ENCODE measurements at regions not wholly inside any gene's neighbourhood (a gene's known extent, or its start where the extent isn't known, plus 50 kb on each side); places are given as distances from the start of the nearest gene placed in this dataset.
A peak's percentile ranks its signal among the peaks of the same experiment; 100 is the strongest.

- BruUV-seq (replicated peaks) = no TSS peak
- Histone ChIP-seq H3K79me2 (ENCODE audit: low read depth) (no peaks in the 10 kb centered on the region), H4K20me1 (ENCODE audit: insufficient read depth) (no peaks in the 10 kb centered on the region), H3K4me3 (no peak overlapping the region), H3K27ac (no peak overlapping the region), H3K36me3 (ENCODE audit: low read depth) (no peaks in the 10 kb centered on the region), H3K27me3 (ENCODE audit: insufficient read depth, low read depth) (peaks cover 81% of the 10 kb centered on the region), H3K9me3 (ENCODE audit: insufficient read depth, low read depth) (no peaks in the 10 kb centered on the region), H3K4me2 (no peak overlapping the region), H3F3A (ENCODE audit: insufficient read depth, low read depth) (no peaks in the 10 kb centered on the region), H3K9me2 (ENCODE audit: insufficient read depth) (no peaks in the 10 kb centered on the region; the same call in 1 of the 2 replicates), H2AFZ (no peak overlapping the region), H3K4me1 (replicated peaks; ENCODE audit: insufficient read depth) (no peaks in the 10 kb centered on the region)
- ChIA-PET POLR2A (ENCODE audit: unreplicated experiment) (no interaction called here), CTCF (no interaction called here)
- no peak for DNase-seq
- intact Hi-C loops (cut with micrococcal nuclease; ENCODE audit: unreplicated experiment) = no loop called here
- TF ChIP-seq, protein P1, sequence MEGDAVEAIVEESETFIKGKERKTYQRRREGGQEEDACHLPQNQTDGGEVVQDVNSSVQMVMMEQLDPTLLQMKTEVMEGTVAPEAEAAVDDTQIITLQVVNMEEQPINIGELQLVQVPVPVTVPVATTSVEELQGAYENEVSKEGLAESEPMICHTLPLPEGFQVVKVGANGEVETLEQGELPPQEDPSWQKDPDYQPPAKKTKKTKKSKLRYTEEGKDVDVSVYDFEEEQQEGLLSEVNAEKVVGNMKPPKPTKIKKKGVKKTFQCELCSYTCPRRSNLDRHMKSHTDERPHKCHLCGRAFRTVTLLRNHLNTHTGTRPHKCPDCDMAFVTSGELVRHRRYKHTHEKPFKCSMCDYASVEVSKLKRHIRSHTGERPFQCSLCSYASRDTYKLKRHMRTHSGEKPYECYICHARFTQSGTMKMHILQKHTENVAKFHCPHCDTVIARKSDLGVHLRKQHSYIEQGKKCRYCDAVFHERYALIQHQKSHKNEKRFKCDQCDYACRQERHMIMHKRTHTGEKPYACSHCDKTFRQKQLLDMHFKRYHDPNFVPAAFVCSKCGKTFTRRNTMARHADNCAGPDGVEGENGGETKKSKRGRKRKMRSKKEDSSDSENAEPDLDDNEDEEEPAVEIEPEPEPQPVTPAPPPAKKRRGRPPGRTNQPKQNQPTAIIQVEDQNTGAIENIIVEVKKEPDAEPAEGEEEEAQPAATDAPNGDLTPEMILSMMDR (conservative IDR thresholded peaks at IDR 0.05) = no peak
- no peak for TF ChIP-seq EZH2 (IDR thresholded peaks at IDR 0.05; ENCODE audit: low read depth)
Measured at GRCh38 chr20:43393052-43393451, 64.6 kb upstream of the SRSF6 start.

- no peaks in the 10 kb centered on the region for H3K9me3 ChIP-seq (ENCODE audit: insufficient read depth, low read depth)
- no peak overlapping the region for H3K4me2 ChIP-seq
- H3F3A ChIP-seq (ENCODE audit: insufficient read depth, low read depth) = no peaks in the 10 kb centered on the region
- no peaks in the 10 kb centered on the region for H4K20me1 ChIP-seq (ENCODE audit: insufficient read depth)
- no peak for DNase-seq
- intact Hi-C loops (cut with micrococcal nuclease; ENCODE audit: unreplicated experiment) = no loop called here
- BruUV-seq (replicated peaks) = no TSS peak
- no peaks in the 10 kb centered on the region for H3K4me1 ChIP-seq (replicated peaks; ENCODE audit: insufficient read depth)
- no peaks in the 10 kb centered on the region for H3K79me2 ChIP-seq (ENCODE audit: low read depth)
- POLR2A ChIA-PET (ENCODE audit: unreplicated experiment) = no interaction called here
- H3K36me3 ChIP-seq (ENCODE audit: low read depth) = no peaks in the 10 kb centered on the region
- peaks cover 81% of the 10 kb centered on the region for H3K27me3 ChIP-seq (ENCODE audit: insufficient read depth, low read depth)
- CTCF ChIA-PET = no interaction called here
- TF ChIP-seq, protein P1 (conservative IDR thresholded peaks at IDR 0.05) = no peak
- no peak for TF ChIP-seq EZH2 (IDR thresholded peaks at IDR 0.05; ENCODE audit: low read depth)
- H3K27ac ChIP-seq = no peak overlapping the region
- no peaks in the 10 kb centered on the region; the same call in 1 of the 2 replicates for H3K9me2 ChIP-seq (ENCODE audit: insufficient read depth)
- no peak overlapping the region for H3K4me3 ChIP-seq
- no peak overlapping the region for H2AFZ ChIP-seq
Measured at GRCh38 chr20:43392561-43392960, 65.1 kb upstream of the SRSF6 start.

- CTCF ChIA-PET = no interaction called here
- H3K4me3 ChIP-seq = no peak overlapping the region
- no peak for DNase-seq
Measured at GRCh38 chr20:43389839-43390626, 67.7 kb upstream of the SRSF6 start.

More at GRCh38 chr20:43389839-43390626, 67.7 kb upstream of the SRSF6 start:
- Histone ChIP-seq H3K9me3 (ENCODE audit: insufficient read depth, low read depth) (no peaks in the 10 kb centered on the region), H3K79me2 (ENCODE audit: low read depth) (no peaks in the 10 kb centered on the region), H3K9me2 (ENCODE audit: insufficient read depth) (no peaks in the 10 kb centered on the region; the same call in 1 of the 2 replicates), H2AFZ (no peak overlapping the region), H4K20me1 (ENCODE audit: insufficient read depth) (no peaks in the 10 kb centered on the region), H3K27me3 (ENCODE audit: insufficient read depth, low read depth) (peaks cover 93% of the 10 kb centered on the region), H3K36me3 (ENCODE audit: low read depth) (no peaks in the 10 kb centered on the region), H3F3A (ENCODE audit: insufficient read depth, low read depth) (no peaks in the 10 kb centered on the region), H3K27ac (no peak overlapping the region), H3K4me1 (replicated peaks; ENCODE audit: insufficient read depth) (no peaks in the 10 kb centered on the region), H3K4me2 (no peak overlapping the region)
- BruUV-seq (replicated peaks) = no TSS peak
- TF ChIP-seq, protein P1 (conservative IDR thresholded peaks at IDR 0.05) = peak; percentile 49
- no peak for TF ChIP-seq EZH2 (IDR thresholded peaks at IDR 0.05; ENCODE audit: low read depth)
- POLR2A ChIA-PET (ENCODE audit: unreplicated experiment) = no interaction called here
- intact Hi-C loops (cut with micrococcal nuclease; ENCODE audit: unreplicated experiment) = no loop called here

Data from PC-9 (cell line).